GM12878 (cell line): ENCODE measurements at regions not wholly inside any gene's neighbourhood (a gene's known extent, or its start where the extent isn't known, plus 50 kb on each side); places are given as distances from the start of the nearest gene placed in this dataset.

Experiments
- CEBPB ChIP-seq, 2 experiments: fragments of 150-350 bp in 1 of 2; IDR thresholded peaks; 2 replicates each; pipeline ENCODE4 v1.6.1; 2012 to 2014; ENCODE audit warnings: low read depth in 2 of 2, low read length in 2 of 2, borderline replicate concordance in 1 of 2, inconsistent platforms in 1 of 2
- CREM ChIP-seq: IDR thresholded peaks from 2 replicates; pipeline ENCODE4 v1.6.1; 2014; ENCODE audit warnings: antibody characterized with exemption, low read depth
- EP300 ChIP-seq, 2 experiments: fragments of 150-350 bp in 1 of 2; IDR thresholded peaks; 2 replicates each; pipeline ENCODE4 v1.6.1; 2011 to 2012; ENCODE audit warnings: low read depth in 2 of 2, low read length in 2 of 2, borderline replicate concordance in 1 of 2, improper control_type of control experiment in 1 of 2, inconsistent platforms in 1 of 2; ENCODE audit not compliant: control insufficient read depth in 1 of 2
- RFX5 ChIP-seq: IDR thresholded peaks from 2 replicates; pipeline ENCODE4 v1.6.1; 2011; ENCODE audit warnings: low read depth, low read length, improper control_type of control experiment
- TF ChIP-seq, protein P1 (sequence below), 3 experiments: IDR thresholded peaks in 2 of 3; conservative IDR thresholded peaks in 1 of 3; 2 replicates each; pipeline ENCODE4 v1.5.1; 2011; ENCODE audit warnings: low read depth in 3 of 3, low read length in 3 of 3, mild to moderate bottlenecking in 3 of 3, control low read depth in 2 of 3, moderate library complexity in 2 of 3, inconsistent platforms in 1 of 3, mixed read lengths in 1 of 3; ENCODE audit not compliant: control insufficient read depth in 2 of 3, insufficient read depth in 1 of 3; ENCODE audit errors: extremely low read depth in 1 of 3

DNA sequence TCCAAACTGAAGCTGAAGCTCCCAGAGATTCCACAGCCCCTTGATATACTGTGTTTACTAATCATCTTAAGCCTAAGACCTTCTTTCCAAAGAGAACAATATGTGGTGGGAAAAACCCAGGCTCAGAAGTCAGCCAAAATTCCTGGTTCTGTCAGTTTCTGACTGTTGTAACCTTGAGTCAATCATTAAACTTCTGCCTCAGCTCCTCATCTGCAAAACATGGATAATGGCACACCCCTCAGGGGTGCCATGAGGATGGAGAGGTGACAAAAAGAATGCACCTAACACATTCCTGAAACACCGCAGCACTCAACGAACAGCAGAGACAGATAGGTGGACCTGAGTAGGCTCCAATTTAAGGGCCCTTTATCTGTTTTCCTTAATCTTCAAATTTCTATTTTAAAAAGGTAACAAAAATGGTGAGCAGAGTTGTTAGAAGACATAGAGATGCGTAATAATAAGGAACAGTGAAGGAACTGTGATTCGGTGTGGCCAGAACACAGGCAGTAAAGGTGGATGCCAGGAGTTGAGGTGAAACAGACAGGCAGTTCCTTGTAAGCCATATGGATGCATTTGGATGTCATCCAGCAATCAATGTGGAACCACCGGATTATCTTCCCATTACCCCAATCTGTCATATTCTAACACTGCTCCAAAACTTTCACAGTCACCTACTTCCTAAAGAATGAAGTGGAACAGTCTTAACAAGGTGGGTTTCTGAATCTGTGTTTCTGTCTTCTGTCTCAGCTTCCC lies 56.6 kb upstream of the DOCK9 start:
- no peak for TF ChIP-seq RFX5
- no peak for TF ChIP-seq CREM
- TF ChIP-seq CEBPB (IDR thresholded peaks at IDR 0.05; ENCODE audit: borderline replicate concordance in 1 of 2, low read depth in 2 of 2, low read length in 2 of 2): no peak
- TF ChIP-seq EP300 (IDR thresholded peaks at IDR 0.05; ENCODE audit: borderline replicate concordance in 1 of 2, control insufficient read depth in 1 of 2, low read depth in 2 of 2, low read length in 2 of 2): no peak
- TF ChIP-seq, protein P1, sequence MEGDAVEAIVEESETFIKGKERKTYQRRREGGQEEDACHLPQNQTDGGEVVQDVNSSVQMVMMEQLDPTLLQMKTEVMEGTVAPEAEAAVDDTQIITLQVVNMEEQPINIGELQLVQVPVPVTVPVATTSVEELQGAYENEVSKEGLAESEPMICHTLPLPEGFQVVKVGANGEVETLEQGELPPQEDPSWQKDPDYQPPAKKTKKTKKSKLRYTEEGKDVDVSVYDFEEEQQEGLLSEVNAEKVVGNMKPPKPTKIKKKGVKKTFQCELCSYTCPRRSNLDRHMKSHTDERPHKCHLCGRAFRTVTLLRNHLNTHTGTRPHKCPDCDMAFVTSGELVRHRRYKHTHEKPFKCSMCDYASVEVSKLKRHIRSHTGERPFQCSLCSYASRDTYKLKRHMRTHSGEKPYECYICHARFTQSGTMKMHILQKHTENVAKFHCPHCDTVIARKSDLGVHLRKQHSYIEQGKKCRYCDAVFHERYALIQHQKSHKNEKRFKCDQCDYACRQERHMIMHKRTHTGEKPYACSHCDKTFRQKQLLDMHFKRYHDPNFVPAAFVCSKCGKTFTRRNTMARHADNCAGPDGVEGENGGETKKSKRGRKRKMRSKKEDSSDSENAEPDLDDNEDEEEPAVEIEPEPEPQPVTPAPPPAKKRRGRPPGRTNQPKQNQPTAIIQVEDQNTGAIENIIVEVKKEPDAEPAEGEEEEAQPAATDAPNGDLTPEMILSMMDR (IDR thresholded peaks at IDR 0.05 in 2 of 3, conservative IDR thresholded peaks at IDR 0.05 in 1 of 3; ENCODE audit: control insufficient read depth in 2 of 3, extremely low read depth in 1 of 3, insufficient read depth in 1 of 3, low read depth in 3 of 3, low read length in 3 of 3): no peak
